Ovary (tissue), 3 donors: ENCODE measurements at regions not wholly inside any gene's neighbourhood (a gene's known extent, or its start where the extent isn't known, plus 50 kb on each side); places are given as distances from the start of the nearest gene placed in this dataset.

Experiments used
- EP300 ChIP-seq: sonication (generic); formaldehyde crosslinking; IDR thresholded peaks from one replicate; pipeline ENCODE4 v1.6.1; 2017; ENCODE audit warnings: antibody characterized with exemption
- POLR2A ChIP-seq: fragments of 450-650 bp; IDR thresholded peaks from one replicate; pipeline ENCODE4 v1.6.1; 2017; ENCODE audit warnings: antibody characterized with exemption, mild to moderate bottlenecking, moderate library complexity
- TF ChIP-seq, protein P1 (sequence below), 3 donors: fragments of 450-650 bp in 2 of 3; fragments of 200-600 bp in 1 of 3; IDR thresholded peaks; one replicate each; pipeline versions ENCODE4 v1.5.1 to v1.8.0; 2016 to 2022; ENCODE audit warnings: antibody characterized with exemption in 3 of 3, mild to moderate bottlenecking in 1 of 3
- donor health status: DM: no; HTN: no; CAD: no.

DNA sequence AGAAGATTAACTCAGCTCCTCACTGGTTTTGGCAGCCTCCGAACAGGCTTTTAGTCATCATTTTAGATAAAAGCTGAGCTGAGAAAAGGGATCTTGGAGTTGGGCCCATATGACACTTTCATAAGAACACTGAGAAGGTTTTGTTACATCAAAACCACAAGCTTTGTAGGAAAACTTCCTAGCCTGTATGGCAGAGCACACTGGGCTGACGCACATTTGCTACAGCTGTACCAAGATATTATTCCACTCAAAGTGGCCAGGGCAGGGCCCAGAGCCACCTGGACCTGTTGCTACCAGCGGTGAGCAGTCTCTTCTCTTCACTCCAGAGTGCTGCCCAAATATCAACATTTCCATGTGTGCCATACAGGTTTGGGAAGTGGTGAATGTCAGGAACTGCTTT is 160.5 kb upstream of the CCDC54 start:
- TF ChIP-seq, protein P1, sequence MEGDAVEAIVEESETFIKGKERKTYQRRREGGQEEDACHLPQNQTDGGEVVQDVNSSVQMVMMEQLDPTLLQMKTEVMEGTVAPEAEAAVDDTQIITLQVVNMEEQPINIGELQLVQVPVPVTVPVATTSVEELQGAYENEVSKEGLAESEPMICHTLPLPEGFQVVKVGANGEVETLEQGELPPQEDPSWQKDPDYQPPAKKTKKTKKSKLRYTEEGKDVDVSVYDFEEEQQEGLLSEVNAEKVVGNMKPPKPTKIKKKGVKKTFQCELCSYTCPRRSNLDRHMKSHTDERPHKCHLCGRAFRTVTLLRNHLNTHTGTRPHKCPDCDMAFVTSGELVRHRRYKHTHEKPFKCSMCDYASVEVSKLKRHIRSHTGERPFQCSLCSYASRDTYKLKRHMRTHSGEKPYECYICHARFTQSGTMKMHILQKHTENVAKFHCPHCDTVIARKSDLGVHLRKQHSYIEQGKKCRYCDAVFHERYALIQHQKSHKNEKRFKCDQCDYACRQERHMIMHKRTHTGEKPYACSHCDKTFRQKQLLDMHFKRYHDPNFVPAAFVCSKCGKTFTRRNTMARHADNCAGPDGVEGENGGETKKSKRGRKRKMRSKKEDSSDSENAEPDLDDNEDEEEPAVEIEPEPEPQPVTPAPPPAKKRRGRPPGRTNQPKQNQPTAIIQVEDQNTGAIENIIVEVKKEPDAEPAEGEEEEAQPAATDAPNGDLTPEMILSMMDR (IDR thresholded peaks at IDR 0.05) = no peak
- TF ChIP-seq POLR2A (no peak), EP300 (no peak)
